ENCODE measurements at regions not wholly inside any gene's neighbourhood (a gene's known extent, or its start where the extent isn't known, plus 50 kb on each side); places are given as distances from the start of the nearest gene placed in this dataset.

- no peak overlapping the region for H3K4me3 ChIP-seq (replicated peaks; ENCODE audit: low read depth, low read length)
- no peak for DNase-seq (ENCODE audit: extremely low read depth, low read depth)
- no peak for TF ChIP-seq CTCF (IDR thresholded peaks at IDR 0.05; ENCODE audit: low read depth, low read length, missing control alignments)
Measured at GRCh38 chr7:26051021-26051420, 101.0 kb upstream of the NFE2L3 start.

- DNase-seq (ENCODE audit: extremely low read depth, low read depth) = no peak
- TF ChIP-seq CTCF (IDR thresholded peaks at IDR 0.05; ENCODE audit: low read depth, low read length, missing control alignments) = no peak
- no peak overlapping the region for H3K4me3 ChIP-seq (replicated peaks; ENCODE audit: low read depth, low read length)
Measured at GRCh38 chr7:26052706-26053105, 99.3 kb upstream of the NFE2L3 start.

- TF ChIP-seq CTCF (IDR thresholded peaks at IDR 0.05; ENCODE audit: low read depth, low read length, missing control alignments) = no peak
- H3K4me3 ChIP-seq (replicated peaks; ENCODE audit: low read depth, low read length) = no peak overlapping the region
- no peak for DNase-seq (ENCODE audit: extremely low read depth, low read depth)
Measured at GRCh38 chr7:26054386-26054785, 97.6 kb upstream of the NFE2L3 start.

GRCh38 chr7:26055241-26055640 lies 96.8 kb upstream of the NFE2L3 start:
- no peak overlapping the region for H3K4me3 ChIP-seq (replicated peaks; ENCODE audit: low read depth, low read length)
- TF ChIP-seq CTCF (IDR thresholded peaks at IDR 0.05; ENCODE audit: low read depth, low read length, missing control alignments) = no peak
- no peak for DNase-seq (ENCODE audit: extremely low read depth, low read depth)

- no peak for DNase-seq (ENCODE audit: extremely low read depth, low read depth)
- H3K4me3 ChIP-seq (replicated peaks; ENCODE audit: low read depth, low read length) = no peak overlapping the region
- TF ChIP-seq CTCF (IDR thresholded peaks at IDR 0.05; ENCODE audit: low read depth, low read length, missing control alignments) = no peak
Measured at GRCh38 chr7:26060733-26061677, 91.0 kb upstream of the NFE2L3 start.

- peak; percentile 89 for TF ChIP-seq CTCF (IDR thresholded peaks at IDR 0.05; ENCODE audit: low read depth, low read length, missing control alignments)
- no peak for DNase-seq (ENCODE audit: extremely low read depth, low read depth)
- no peak overlapping the region for H3K4me3 ChIP-seq (replicated peaks; ENCODE audit: low read depth, low read length)
Measured at GRCh38 chr7:26061678-26062603, 90.1 kb upstream of the NFE2L3 start.
